ENCODE measurements at regions not wholly inside any gene's neighbourhood (a gene's known extent, or its start where the extent isn't known, plus 50 kb on each side); places are given as distances from the start of the nearest gene placed in this dataset.

GRCh38 chr14:85061256-85061655 lies 468.7 kb upstream of the FLRT2 start:
- H3K79me2 ChIP-seq (ENCODE audit: insufficient read depth, low read depth) = no peaks in the 10 kb centered on the region
- no peak overlapping the region for H3K27ac ChIP-seq
- H2AFZ ChIP-seq (ENCODE audit: low read depth) = no peak overlapping the region
- no peaks in the 10 kb centered on the region for H3K27me3 ChIP-seq (ENCODE audit: insufficient read depth, low read depth)
- no peak overlapping the region for H3K4me3 ChIP-seq (IDR thresholded peaks at IDR 0.05; ENCODE audit: insufficient read depth, low read depth, low read length)
- H3K4me2 ChIP-seq = no peak overlapping the region
- no peaks in the 10 kb centered on the region for H4K20me1 ChIP-seq (ENCODE audit: insufficient read depth)
- no peaks in the 10 kb centered on the region for H3K36me3 ChIP-seq (ENCODE audit: insufficient read depth)
- H3K4me1 ChIP-seq (ENCODE audit: low read depth, poor library complexity, severe bottlenecking) = peaks cover 7% of the 10 kb centered on the region
- TF ChIP-seq CTCF (conservative IDR thresholded peaks at IDR 0.05; ENCODE audit: low read depth, low read length) = no peak
- no peak overlapping the region for H3K9ac ChIP-seq

GRCh38 chr14:85063747-85064146 lies 466.2 kb upstream of the FLRT2 start:
- H3K36me3 ChIP-seq (ENCODE audit: insufficient read depth) = no peaks in the 10 kb centered on the region
- H3K79me2 ChIP-seq (ENCODE audit: insufficient read depth, low read depth) = no peaks in the 10 kb centered on the region
- no peak overlapping the region for H3K27ac ChIP-seq
- H2AFZ ChIP-seq (ENCODE audit: low read depth) = no peak overlapping the region
- H3K27me3 ChIP-seq (ENCODE audit: insufficient read depth, low read depth) = no peaks in the 10 kb centered on the region
- no peak for TF ChIP-seq CTCF (conservative IDR thresholded peaks at IDR 0.05; ENCODE audit: low read depth, low read length)
- no peaks in the 10 kb centered on the region for H4K20me1 ChIP-seq (ENCODE audit: insufficient read depth)
- peaks cover 7% of the 10 kb centered on the region for H3K4me1 ChIP-seq (ENCODE audit: low read depth, poor library complexity, severe bottlenecking)
- no peak overlapping the region for H3K9ac ChIP-seq
- no peak overlapping the region for H3K4me2 ChIP-seq
- H3K4me3 ChIP-seq (IDR thresholded peaks at IDR 0.05; ENCODE audit: insufficient read depth, low read depth, low read length) = no peak overlapping the region

GRCh38 chr14:85071447-85071846 lies 458.5 kb upstream of the FLRT2 start:
- H3K79me2 ChIP-seq (ENCODE audit: insufficient read depth, low read depth) = no peaks in the 10 kb centered on the region
- H3K27me3 ChIP-seq (ENCODE audit: insufficient read depth, low read depth) = no peaks in the 10 kb centered on the region
- H3K4me1 ChIP-seq (ENCODE audit: low read depth, poor library complexity, severe bottlenecking) = no peaks in the 10 kb centered on the region
- H3K9ac ChIP-seq = no peak overlapping the region
- no peak overlapping the region for H3K27ac ChIP-seq
- no peak overlapping the region for H2AFZ ChIP-seq (ENCODE audit: low read depth)
- no peak for TF ChIP-seq CTCF (conservative IDR thresholded peaks at IDR 0.05; ENCODE audit: low read depth, low read length)
- no peak overlapping the region for H3K4me2 ChIP-seq
- no peaks in the 10 kb centered on the region for H4K20me1 ChIP-seq (ENCODE audit: insufficient read depth)
- no peak overlapping the region for H3K4me3 ChIP-seq (IDR thresholded peaks at IDR 0.05; ENCODE audit: insufficient read depth, low read depth, low read length)
- H3K36me3 ChIP-seq (ENCODE audit: insufficient read depth) = no peaks in the 10 kb centered on the region

GRCh38 chr14:85074955-85075354 lies 455.0 kb upstream of the FLRT2 start:
- no peak overlapping the region for H3K9ac ChIP-seq
- H4K20me1 ChIP-seq (ENCODE audit: insufficient read depth) = no peaks in the 10 kb centered on the region
- no peak for TF ChIP-seq CTCF (conservative IDR thresholded peaks at IDR 0.05; ENCODE audit: low read depth, low read length)
- H3K27ac ChIP-seq = no peak overlapping the region
- H3K79me2 ChIP-seq (ENCODE audit: insufficient read depth, low read depth) = no peaks in the 10 kb centered on the region
- no peak overlapping the region for H2AFZ ChIP-seq (ENCODE audit: low read depth)
- H3K36me3 ChIP-seq (ENCODE audit: insufficient read depth) = no peaks in the 10 kb centered on the region
- H3K4me3 ChIP-seq (IDR thresholded peaks at IDR 0.05; ENCODE audit: insufficient read depth, low read depth, low read length) = no peak overlapping the region
- H3K4me1 ChIP-seq (ENCODE audit: low read depth, poor library complexity, severe bottlenecking) = no peaks in the 10 kb centered on the region
- H3K27me3 ChIP-seq (ENCODE audit: insufficient read depth, low read depth) = no peaks in the 10 kb centered on the region
- H3K4me2 ChIP-seq = no peak overlapping the region
